ENCODE measurements at regions not wholly inside any gene's neighbourhood (a gene's known extent, or its start where the extent isn't known, plus 50 kb on each side); places are given as distances from the start of the nearest gene placed in this dataset.
"Not testable (repeated sequence)": the region's sequence is repeated elsewhere in the genome, so short reads cannot be mapped to it uniquely, and the experiment has no call there.

DNA sequence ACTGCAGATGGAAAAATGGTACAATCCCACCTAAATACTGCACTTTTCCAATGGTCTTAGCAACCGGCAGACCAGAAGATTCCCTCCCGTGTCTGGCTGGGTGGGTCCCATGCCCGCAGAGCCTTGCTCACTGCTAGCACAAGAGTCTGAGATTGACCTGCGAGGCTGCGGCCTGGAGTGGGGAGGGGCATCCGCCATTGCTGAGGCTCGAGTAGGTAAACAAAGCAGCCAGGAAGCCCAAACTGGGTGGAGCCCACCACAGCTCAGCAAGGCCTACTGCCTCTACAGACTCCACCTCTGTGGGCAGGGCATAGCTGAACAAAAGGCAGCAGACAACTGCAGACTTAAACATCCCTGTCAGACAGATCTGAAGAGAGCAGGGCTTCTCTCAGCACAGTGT, 221.6 kb upstream of the CTNND2 start:
- no peak for DNase-seq (ENCODE audit: low read depth)

DNA sequence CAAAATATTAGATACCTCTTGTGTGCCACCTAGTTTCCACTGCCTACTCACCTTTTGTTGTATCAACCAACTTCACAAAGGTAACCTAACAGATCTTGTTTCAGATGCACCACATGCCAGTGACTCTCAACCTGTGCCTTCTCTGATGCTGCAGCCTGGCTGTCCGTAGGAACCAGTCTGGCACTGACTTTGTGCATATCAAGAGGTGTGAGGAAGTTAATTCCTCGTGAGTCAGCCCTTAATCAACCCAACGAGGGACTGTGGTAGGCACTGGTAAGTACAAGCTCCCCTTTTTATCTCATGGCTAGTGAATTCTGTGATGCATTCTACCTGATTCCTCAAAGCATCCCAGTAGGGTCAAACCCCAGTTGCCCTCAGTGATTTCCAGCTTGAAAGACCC, 215.4 kb upstream of the CTNND2 start:
- no peak for DNase-seq (ENCODE audit: low read depth)

- no peak for DNase-seq (ENCODE audit: low read depth)
These were observed 209.8 kb upstream of the CTNND2 start for GRCh38 chr5:12114075-12114474.

- DNase-seq (ENCODE audit: low read depth), result no peak
These were observed 208.8 kb upstream of the CTNND2 start for GRCh38 chr5:12113062-12113461.

- DNase-seq (ENCODE audit: low read depth), result no peak
These were observed 207.0 kb upstream of the CTNND2 start for GRCh38 chr5:12111261-12111660.

GRCh38 chr5:12110629-12111028, 206.4 kb upstream of the CTNND2 start:
- DNase-seq (ENCODE audit: low read depth), result no peak

DNA sequence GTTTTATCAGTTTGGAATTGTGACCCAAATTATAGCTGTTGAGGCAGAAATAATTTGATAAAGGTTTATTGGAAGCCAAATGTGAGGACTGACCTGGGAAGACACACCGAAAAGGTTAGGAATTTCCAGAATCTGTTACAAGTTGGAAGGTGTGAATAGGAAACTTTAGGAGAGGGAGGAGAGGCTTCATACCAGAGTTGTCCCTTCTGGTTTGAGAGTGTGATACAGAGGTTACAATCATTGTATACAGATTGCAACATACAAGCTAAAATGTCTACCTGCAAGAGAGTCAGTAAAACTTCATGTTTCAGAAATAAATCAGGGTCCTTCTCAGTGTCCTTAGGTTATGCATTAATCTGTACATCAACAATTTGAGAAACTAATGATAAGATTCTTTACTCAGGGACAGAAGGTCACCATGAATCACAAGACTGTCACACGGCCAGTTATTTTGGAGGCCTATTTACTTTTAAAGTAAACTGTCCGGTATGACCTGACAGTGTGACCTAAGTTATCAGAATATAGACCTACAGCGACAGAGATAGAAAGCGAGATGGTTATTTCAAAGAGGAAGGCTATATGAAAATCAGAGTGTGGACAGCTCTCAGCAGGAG, 204.9 kb upstream of the CTNND2 start:
- no peak for DNase-seq (ENCODE audit: low read depth)

- no peak for DNase-seq (ENCODE audit: low read depth)
These were observed 197.9 kb upstream of the CTNND2 start for GRCh38 chr5:12102151-12102550.

- DNase-seq (ENCODE audit: low read depth), result no peak
These were observed 196.3 kb upstream of the CTNND2 start for GRCh38 chr5:12100542-12100941.

DNA sequence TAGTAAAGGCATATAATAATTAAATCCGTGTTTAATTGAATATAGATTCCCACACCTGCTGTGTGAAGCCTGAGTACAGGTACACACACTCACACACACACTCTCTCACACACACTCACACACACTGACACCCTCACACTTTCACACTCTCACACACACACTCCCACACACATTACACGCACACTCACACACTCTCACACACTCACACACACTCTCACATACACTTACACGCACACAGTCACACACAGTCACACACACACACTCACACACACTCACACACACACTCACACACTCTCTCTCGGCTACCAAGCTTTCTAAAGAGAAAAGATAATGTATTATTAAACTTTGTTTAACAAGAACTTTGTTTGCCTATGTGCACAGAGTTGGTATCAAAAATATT, 195.1 kb upstream of the CTNND2 start:
- no peak for DNase-seq (ENCODE audit: low read depth)

- no peak for DNase-seq (ENCODE audit: low read depth)
These were observed 191.6 kb upstream of the CTNND2 start for GRCh38 chr5:12095808-12096281.

DNA sequence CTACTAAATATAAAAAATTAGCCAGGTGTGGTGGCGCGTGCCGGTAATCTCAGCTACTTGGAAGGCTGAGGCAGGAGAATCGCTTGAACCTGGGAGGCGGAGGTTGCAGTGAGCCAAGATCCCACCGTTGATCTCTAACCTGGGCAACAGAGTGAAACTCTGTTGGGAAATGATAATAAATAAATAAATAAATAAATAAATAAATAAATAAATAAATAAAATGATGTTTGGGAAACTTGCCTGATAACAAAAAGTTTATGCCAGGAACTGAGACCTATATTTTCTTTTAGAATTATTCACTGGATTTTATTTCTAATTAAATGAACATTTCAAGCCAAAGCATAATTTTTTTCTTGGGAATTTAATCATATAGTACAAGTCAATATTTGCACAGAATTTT, 189.3 kb upstream of the CTNND2 start:
- DNase-seq (ENCODE audit: low read depth), result no peak

DNA sequence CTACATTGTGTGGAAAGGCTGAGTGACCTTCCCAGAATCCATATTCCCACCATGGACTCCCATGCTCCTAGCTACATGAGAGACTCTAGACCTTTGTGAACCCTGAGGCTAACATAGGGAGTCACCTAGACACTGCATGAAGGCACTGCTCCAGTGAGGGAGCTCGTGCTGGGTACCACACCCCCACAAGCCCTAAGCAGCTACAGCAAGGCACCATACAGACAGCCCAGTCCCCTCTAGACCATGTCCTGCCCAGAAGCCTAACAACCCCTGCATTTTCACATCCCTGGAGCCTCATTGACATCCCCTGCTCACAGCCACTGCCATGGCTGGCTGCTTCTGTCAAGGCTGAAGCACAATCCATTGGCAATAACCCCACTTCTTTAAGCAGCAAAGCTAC, 176.5 kb upstream of the CTNND2 start:
- no peak for DNase-seq (ENCODE audit: low read depth)

DNA sequence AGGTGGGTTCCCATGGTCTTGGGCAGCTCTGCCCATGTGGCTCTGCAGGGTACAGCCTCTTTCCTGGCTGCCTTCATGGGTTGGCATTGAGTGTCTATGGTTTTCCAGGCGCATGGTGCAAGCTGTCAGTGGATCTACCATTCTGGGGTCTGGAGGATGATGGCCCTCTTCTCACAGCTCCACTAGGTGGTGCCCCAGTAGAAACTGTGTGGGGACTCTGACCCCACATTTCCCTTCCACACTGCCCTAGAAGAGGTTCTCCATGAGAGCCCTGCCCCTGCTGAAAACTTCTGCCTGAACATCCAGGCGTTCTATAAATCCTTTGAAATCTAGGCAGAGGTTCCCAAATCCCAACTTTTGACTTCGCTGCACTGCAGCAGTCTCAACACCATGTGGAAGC, 174.0 kb upstream of the CTNND2 start:
- DNase-seq (ENCODE audit: low read depth), result not testable (repeated sequence)

- DNase-seq (ENCODE audit: low read depth), result no peak
These were observed 169.2 kb upstream of the CTNND2 start for GRCh38 chr5:12073426-12073825.

- no peak for DNase-seq (ENCODE audit: low read depth)
These were observed 168.2 kb upstream of the CTNND2 start for GRCh38 chr5:12072441-12072840.

GRCh38 chr5:12071455-12071854, 167.2 kb upstream of the CTNND2 start:
- no peak for DNase-seq (ENCODE audit: low read depth)

GRCh38 chr5:12023614-12024241, 119.5 kb upstream of the CTNND2 start:
- DNase-seq (ENCODE audit: low read depth), result peak; percentile 3

DNA sequence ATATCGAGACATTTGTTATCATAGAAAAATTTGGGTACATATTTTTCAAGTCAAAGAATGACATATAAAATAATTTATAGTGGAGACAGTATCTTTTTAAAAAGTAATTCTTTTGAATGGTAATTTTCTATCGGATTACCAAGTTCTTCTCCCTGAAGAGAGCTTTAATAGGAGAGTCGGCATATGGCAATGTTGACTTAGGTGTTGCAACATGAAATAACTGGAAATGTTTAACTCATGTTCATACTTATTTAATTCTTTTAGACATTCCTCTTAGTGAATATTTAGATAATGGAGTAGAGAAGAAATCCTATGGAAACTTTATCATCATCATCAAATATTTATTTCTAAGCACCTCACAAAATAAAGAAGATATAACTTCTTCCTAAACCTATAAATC, 118.2 kb upstream of the CTNND2 start:
- no peak for DNase-seq (ENCODE audit: low read depth)

DNA sequence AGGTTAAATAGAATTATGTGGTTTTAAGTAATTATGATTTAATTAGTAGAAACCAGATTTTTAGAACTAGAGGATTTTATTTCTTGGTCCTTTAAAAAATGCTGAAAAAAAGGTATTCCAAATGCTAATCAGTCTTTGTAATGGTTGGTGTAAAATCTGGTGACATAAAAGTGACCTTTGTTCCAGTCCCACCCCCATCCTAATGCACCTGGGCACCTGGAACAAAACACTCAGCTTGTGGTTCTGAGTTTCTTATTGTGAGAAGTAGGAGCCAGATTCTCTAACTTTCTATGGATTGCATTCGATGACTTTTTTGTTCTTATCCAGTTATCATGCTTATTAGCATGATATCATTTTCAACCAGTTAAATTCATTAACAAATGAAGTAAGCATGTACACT, 115.1 kb upstream of the CTNND2 start:
- no peak for DNase-seq (ENCODE audit: low read depth)

DNA sequence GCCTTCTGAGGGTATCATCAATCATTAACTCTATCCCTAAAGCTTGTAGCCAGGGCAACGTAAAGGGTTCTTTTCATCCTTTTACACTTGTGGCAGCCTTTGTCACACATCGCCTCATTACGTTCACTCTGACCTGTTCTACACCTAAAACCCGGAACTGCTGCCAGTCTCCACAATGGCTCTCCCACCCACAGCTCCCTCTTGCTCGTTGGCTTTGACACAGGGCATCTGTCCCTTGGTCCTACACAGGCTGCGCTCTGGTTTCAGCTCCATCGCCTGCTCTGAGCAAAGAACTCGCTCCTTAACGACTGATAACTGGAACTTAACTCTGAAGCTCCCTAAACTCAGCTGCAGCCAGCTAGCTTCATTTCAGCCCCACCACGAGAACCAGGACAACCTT, 112.8 kb upstream of the CTNND2 start:
- no peak for DNase-seq (ENCODE audit: low read depth)

DNA sequence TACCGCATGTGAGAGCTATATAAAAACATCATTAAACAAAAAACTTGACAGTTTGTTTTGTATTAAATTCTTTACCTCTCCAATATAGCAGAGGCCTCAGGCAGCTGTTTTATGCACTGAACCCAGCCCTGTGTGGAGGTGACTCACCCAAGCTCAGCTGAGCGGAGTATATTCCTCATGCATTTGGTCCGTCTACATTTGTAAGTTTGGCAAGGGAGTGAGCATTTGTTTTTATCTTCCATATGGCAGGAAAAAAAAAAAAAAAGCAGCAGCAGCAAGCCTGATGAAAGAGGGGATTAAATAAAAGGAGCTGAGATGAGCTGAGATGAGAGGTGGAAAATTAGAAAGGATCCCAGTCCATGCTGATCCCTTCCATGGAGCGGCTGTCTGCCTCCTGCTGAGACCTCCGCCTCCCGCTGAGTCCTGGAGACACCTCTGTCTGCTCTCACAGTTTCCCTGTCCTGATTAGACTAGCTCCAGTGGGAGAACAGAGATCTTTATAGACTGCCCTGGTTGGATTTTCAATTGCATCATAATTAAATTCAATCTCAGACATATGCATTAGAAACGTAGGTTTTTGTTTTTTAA, 112.0 kb upstream of the CTNND2 start:
- no peak for DNase-seq (ENCODE audit: low read depth)

- DNase-seq (ENCODE audit: low read depth), result no peak
These were observed 109.1 kb upstream of the CTNND2 start for GRCh38 chr5:12013351-12013750.

DNA sequence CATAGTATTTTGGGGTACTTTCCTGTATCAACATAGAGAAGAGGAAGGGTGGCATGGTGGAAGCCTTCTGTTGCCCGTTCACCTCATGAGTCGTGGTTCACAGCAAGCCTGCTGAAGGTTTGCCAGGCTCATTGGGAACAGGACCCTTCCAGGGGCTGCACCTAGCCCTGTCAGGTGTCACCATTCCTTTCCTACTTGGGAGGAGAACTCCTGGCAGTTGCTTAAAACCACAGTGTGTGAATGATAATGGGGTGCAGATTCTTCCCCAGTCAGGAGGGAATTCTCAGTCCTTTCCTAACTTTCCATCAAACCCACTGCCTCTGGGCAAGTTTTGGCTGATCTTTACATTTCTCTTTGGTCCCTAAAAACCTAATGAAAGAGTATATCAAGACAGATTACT, 99.4 kb upstream of the CTNND2 start:
- no peak for DNase-seq (ENCODE audit: low read depth)
